Keratinocyte (primary cell): ENCODE measurements at regions not wholly inside any gene's neighbourhood (a gene's known extent, or its start where the extent isn't known, plus 50 kb on each side); places are given as distances from the start of the nearest gene placed in this dataset.

Experiments used
- CTCF ChIP-seq, 3 experiments: IDR thresholded peaks in 1 of 3; conservative IDR thresholded peaks in 1 of 3; optimal IDR thresholded peaks in 1 of 3; 2 replicates in 2 of 3; 3 replicates in 1 of 3; pipeline versions ENCODE3 to v1.5.1; 2011; ENCODE audit warnings: low read length in 3 of 3, mild to moderate bottlenecking in 3 of 3, moderate library complexity in 2 of 3, control low read depth in 1 of 3, inconsistent platforms in 1 of 3; ENCODE audit not compliant: insufficient read depth in 2 of 3; ENCODE audit errors: extremely low read depth in 1 of 3
- EZH2 ChIP-seq: IDR thresholded peaks from one replicate; pipeline ENCODE4 v1.6.1; 2012; ENCODE audit warnings: inconsistent platforms, mild to moderate bottlenecking, low read length, moderate library complexity

GRCh38 chr7:110483553-110483952 is 607.4 kb upstream of the LRRN3 start:
- TF ChIP-seq CTCF (optimal IDR thresholded peaks at IDR 0.05 in 1 of 3, IDR thresholded peaks at IDR 0.05 in 1 of 3, conservative IDR thresholded peaks at IDR 0.05 in 1 of 3; ENCODE audit: extremely low read depth in 1 of 3, insufficient read depth in 2 of 3, low read length in 3 of 3) (no peak), EZH2 (no peak)
